Suprapubic skin (tissue), 4 donors: ENCODE measurements at regions not wholly inside any gene's neighbourhood (a gene's known extent, or its start where the extent isn't known, plus 50 kb on each side); places are given as distances from the start of the nearest gene placed in this dataset.
"Not testable (repeated sequence)": the region's sequence is repeated elsewhere in the genome, so short reads cannot be mapped to it uniquely, and the experiment has no call there.

ENCODE experiments used
- CTCF ChIP-seq, 2 donors: fragments of 200-600 bp in 1 of 2; fragments of 450-650 bp in 1 of 2; sonication (generic) in 1 of 2; IDR thresholded peaks; one replicate each; pipeline ENCODE4 v1.5.1; 2016 to 2019; ENCODE audit warnings: antibody characterized with exemption in 2 of 2, mild to moderate bottlenecking in 1 of 2, moderate library complexity in 1 of 2
- EP300 ChIP-seq: sonication (generic); formaldehyde crosslinking; IDR thresholded peaks from one replicate; pipeline ENCODE4 v1.6.1; 2017; ENCODE audit warnings: antibody characterized with exemption
- POLR2A ChIP-seq, 2 donors: fragments of 450-650 bp; IDR thresholded peaks; one replicate each; pipeline ENCODE4 v1.6.1; 2017; ENCODE audit warnings: antibody characterized with exemption in 2 of 2, mild to moderate bottlenecking in 2 of 2, moderate library complexity in 2 of 2
- POLR2AphosphoS5 ChIP-seq, 3 donors: sonication (generic); formaldehyde crosslinking; IDR thresholded peaks; one replicate each; pipeline ENCODE4 v1.6.1; 2017; ENCODE audit warnings: antibody characterized with exemption in 3 of 3

GRCh38 chr17:68757866-68758757 is 156.9 kb upstream of the FAM20A start:
- not testable (repeated sequence) for TF ChIP-seq POLR2A (IDR thresholded peaks at IDR 0.05); CTCF (IDR thresholded peaks at IDR 0.05); POLR2AphosphoS5 (IDR thresholded peaks at IDR 0.05); EP300
